NCI-H748 (cell line): ENCODE measurements at regions not wholly inside any gene's neighbourhood (a gene's known extent, or its start where the extent isn't known, plus 50 kb on each side); places are given as distances from the start of the nearest gene placed in this dataset.

Source experiments
- DNase-seq: peaks from one replicate; lab custom pipeline; 2025; ENCODE audit not compliant: unreplicated experiment; lab: John Stamatoyannopoulos, UW

GRCh38 chr18:37944700-37945270 is 379.2 kb upstream of the CELF4 start:
- no peak for DNase-seq

- no peak for DNase-seq
These were observed 371.7 kb upstream of the CELF4 start for GRCh38 chr18:37937287-37937686.

DNA sequence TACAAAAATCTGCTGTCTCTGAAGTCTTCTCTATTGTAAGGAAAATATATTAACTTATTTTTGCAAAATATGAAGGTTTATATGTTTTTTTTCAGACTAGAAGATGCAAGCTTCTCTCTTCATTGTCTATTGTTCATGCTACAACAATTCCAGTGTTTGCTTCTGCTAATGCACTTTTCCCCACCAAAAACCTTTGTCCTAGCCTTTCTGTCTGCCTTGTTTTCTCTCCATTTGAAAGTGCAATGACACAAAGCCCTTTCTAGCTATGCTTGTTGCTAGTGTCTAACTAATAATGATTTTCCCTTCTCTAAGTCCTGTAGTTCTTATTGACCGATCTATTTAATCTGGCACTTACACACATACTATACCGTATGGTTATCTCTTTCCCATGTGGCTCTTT is 369.5 kb upstream of the CELF4 start:
- DNase-seq = no peak

- peak; percentile 49 for DNase-seq
These were observed 365.0 kb upstream of the CELF4 start for GRCh38 chr18:37930640-37931039.

DNA sequence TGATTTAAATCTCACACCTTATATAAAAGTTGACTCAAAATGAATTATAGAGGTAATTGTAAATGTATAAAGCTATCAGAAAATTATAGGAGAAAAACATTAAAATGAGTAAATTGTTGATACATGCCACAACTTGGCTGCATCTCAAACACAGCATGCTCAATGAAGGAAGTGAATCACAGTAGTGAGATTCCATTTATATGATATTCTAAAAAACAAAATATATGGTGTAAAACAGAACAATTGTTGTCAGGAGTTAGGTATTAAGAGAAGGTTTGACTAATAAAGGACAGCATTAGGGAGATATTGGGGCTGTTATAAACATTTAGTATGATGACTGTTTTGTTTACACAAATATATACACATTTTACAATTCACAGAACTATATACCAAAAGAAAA is 356.6 kb upstream of the CELF4 start:
- DNase-seq = no peak

DNA sequence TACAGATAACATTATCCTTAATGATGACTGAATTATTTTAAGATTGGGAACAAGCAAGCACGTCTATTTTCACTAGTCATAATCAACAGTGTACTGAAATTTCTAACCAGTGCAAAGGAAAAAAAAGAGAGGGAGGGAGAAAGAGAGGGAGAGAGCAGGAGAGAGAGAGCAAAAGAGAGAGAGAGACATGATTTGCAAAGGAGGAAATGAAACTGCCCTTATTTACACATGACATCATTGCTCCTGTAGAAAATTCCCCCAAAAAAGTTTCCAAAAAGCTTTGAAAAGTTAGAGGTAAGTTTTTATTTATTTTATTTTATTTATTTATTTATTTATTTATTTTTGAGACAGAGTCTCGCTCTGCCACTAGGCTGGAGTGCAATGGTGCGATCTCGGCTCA is 355.3 kb upstream of the CELF4 start:
- no peak for DNase-seq

DNA sequence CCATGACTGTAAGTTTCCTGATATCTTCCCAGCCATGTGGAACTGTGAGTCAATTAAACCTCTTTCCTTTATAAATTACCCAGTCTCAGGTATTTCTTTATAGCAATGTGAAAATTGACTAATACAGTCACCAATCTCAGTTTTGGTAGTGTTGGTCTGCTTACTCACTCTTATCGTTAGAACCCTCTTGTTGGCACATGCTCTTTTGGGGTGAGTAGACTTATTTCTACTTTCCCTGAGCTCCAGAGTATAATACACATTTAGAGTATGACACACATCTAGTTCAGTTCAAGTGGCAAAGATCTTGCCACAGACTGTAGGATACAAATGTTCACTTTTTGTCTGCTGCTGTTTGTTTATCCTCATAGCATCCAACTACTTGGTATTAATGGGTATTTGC is 347.5 kb upstream of the CELF4 start:
- no peak for DNase-seq

- DNase-seq = no peak
These were observed 336.7 kb upstream of the CELF4 start for GRCh38 chr18:37902344-37902743.

DNA sequence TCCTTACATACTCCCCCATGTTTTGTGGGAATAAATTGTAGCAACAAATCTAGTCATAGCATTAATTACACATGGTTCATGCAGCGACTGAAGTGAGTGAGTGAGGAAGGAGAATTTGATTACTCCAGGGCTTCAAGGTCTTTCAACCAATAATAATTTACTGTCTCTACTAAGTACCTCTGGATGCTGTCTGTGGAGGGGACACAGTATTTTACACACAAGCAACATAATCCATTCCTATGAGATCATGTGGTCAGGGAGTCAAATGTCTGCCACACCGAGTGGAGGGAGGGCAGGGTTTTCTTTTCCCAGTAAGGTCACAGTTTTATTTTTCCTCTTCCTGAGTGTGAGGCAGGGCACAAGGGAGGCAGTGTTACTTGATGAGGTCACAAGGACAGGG is 334.7 kb upstream of the CELF4 start:
- DNase-seq = no peak

GRCh38 chr18:37889963-37890362 is 324.4 kb upstream of the CELF4 start:
- DNase-seq = no peak

- no peak for DNase-seq
These were observed 309.1 kb upstream of the CELF4 start for GRCh38 chr18:37874721-37875120.

DNA sequence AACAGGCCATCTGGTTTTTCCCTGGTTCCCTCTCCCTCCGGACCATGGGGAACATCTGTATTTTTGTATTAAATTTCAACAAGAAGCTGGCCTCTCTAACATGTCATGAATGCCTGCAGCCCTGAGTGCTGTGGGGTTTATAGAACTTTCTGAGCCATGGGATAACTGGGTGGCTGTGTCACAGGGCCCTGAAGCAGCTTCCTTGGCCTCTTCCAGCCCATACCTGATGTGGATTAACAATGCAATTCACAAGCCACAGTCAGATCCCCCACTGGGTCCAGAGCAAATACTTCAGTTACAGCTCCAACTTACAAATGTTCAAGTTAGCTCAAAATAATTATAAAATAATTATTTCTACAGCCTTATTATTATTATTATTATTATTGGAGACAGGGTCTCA is 307.8 kb upstream of the CELF4 start:
- DNase-seq = no peak

DNA sequence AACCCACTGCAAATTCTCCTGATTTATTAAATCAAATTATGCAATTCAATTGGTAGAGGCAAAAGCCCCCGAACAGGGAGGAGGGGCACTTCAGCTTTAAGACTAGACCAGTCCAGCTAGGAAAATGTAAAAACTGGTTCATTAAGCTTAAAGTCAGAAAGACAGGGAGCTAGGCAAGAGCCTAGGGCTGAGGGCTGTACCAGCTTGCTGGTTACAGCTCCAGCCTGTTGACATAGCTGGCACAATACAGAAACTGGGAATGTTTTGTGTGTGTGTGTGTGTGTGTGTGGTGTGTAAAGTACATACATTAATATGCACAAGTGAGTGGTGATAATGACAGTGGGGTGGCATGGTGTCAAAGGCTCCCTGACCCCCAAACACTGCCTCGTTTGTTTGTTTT is 307.0 kb upstream of the CELF4 start:
- DNase-seq = no peak

GRCh38 chr18:37871561-37871960 is 306.0 kb upstream of the CELF4 start:
- DNase-seq = no peak

DNA sequence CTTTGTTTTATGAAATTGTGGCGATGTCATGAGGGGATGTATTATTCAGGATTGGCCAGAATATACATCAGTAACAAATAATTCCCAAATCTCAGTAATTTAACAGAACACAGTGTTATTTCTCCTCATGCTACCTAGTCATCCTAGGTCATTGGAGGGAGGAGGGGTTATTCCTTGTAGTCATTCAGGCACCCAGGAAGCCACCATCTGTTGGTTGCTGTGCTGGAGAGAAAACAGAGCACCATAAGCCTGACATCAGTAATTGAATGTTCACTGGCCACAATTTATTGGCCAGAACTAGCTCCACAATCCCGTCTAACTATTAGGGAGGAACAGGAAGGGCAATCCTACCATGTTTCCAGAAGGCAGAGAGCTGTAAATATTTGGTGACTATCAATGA is 303.5 kb upstream of the CELF4 start:
- no peak for DNase-seq

GRCh38 chr18:37864122-37864521 is 298.5 kb upstream of the CELF4 start:
- DNase-seq = no peak

DNA sequence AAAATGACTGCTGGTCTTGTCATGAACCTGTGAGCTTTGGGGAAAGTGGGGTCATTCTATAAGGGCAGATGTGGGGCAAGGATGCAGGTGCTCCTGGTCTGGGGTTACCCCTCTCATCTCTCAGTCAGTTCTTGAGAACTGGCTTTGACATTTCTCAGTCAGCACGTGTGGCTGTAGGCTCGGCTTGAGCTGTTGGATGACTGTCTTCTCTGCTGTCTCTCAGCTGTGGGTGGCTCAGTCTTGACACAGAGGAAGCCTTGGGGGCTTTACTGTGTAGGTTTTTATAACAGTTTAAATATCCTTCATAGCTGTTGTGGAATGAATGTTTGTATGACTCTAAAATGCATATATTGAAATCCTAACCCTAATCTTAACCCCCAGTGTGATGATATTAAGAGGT is 296.4 kb upstream of the CELF4 start:
- DNase-seq = no peak

DNA sequence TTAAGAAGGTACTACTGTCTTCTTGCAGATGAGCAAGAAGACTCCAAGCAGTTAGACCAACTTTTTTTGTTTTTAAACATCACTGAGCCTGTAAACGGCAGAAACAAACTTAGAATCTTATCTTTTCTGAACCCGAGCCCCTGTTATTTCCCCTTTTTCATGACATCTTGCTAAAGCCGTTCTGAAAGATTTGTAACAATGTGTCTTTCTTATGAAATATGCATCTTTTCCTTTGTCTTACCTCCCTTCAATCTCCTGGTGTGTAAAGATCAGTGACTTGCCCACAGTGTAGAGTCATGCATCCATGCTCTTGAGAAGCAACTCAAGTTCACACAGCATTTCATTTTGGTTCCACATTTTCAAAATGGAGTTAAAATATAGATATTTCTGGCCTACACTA is 288.8 kb upstream of the CELF4 start:
- DNase-seq = no peak

DNA sequence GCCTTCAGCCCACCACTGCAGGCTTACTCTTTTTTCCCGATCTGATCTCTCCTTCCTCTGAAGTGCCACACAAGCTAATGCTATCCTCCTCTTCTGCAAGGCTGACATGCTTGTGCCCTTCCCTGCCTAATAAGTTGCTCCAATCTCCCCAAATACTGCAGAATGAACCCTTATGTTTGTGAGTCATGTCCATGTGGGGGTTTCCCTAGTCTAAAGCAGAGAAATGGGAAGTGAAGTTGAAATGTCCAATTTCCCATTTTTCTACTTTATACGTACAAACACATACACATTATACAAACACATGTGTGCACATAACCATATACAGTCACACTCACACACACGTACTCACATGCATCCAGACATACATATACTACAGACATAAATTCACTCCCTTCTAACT is 288.1 kb upstream of the CELF4 start:
- no peak for DNase-seq

GRCh38 chr18:37852464-37852863 is 286.9 kb upstream of the CELF4 start:
- DNase-seq = no peak

DNA sequence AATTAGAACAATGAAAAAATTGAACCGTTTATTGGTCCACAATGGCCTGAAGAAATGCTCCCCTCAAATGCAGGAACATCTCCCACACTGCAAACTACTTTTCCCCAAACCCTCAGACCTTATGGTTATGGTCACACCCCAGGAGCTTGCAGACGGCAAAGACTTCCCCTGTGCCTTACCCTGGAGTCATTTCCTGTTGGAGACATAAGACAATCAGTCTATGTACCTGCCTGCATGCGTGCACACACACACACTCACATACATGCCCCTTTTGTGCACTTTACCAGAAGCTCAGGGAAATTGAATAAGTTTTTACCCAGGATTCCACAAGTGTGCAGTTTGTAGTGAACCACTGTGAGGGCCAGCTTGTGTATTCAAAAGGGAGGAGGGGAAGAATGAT is 281.9 kb upstream of the CELF4 start:
- no peak for DNase-seq

- no peak for DNase-seq
These were observed 281.4 kb upstream of the CELF4 start for GRCh38 chr18:37846996-37847395.

DNA sequence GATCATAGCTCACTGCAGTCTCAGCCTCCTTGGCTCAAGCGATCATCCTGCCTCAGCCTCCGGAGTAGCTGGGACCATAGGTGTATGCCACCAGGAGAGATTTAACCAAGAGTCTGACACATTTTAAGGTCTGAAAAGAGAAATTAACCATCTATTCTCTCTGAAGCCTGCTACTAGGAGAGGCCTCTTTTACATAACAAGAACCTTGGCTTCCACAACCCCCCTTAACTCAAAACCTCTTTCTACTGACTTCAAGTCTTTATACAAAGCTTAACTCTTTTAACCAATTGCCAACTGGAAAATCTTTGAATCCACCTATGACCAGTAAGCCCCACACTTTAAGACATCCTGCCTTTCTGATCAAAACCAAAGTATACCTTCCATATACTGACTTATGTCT is 279.9 kb upstream of the CELF4 start:
- DNase-seq = no peak
